GM12865 (cell line): ENCODE measurements at regions not wholly inside any gene's neighbourhood (a gene's known extent, or its start where the extent isn't known, plus 50 kb on each side); places are given as distances from the start of the nearest gene placed in this dataset.

Experiments used
- DNase-seq: peaks from one replicate; pipeline ENCODE4 v3.0.0; 2010; ENCODE audit warnings: low read depth
- H3K4me3 ChIP-seq: 2 replicates; pipeline ENCODE4 v1.5.1; 2011; ENCODE audit warnings: mild to moderate bottlenecking, low read depth, low read length, control low read depth
- TF ChIP-seq, protein P1 (sequence below): IDR thresholded peaks from 2 replicates; pipeline ENCODE4 v1.5.1; 2011; ENCODE audit warnings: low read length, control low read depth, low read depth, inconsistent platforms; ENCODE audit not compliant: insufficient read depth; ENCODE audit errors: missing control alignments

DNA sequence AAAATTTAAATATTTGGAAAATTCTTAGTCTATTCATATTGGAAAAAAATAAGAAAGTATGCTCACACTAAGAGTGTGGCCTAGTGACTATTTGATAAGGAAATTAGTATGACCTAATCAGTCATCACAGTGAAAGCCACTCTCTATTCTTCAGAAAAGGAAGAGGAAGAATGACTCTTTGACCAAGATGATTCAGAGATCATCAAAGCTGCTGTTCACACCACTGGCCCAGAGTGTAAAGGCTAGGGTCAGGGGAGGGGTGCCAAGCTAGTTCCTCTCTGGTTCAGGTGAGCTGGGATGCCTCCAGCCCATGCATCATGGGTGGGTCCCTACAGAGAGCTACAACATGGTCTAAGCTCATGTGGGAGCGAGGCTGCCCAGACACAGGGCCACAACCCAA is 396.9 kb upstream of the NDST3 start:
- no peak for DNase-seq
- TF ChIP-seq, protein P1, sequence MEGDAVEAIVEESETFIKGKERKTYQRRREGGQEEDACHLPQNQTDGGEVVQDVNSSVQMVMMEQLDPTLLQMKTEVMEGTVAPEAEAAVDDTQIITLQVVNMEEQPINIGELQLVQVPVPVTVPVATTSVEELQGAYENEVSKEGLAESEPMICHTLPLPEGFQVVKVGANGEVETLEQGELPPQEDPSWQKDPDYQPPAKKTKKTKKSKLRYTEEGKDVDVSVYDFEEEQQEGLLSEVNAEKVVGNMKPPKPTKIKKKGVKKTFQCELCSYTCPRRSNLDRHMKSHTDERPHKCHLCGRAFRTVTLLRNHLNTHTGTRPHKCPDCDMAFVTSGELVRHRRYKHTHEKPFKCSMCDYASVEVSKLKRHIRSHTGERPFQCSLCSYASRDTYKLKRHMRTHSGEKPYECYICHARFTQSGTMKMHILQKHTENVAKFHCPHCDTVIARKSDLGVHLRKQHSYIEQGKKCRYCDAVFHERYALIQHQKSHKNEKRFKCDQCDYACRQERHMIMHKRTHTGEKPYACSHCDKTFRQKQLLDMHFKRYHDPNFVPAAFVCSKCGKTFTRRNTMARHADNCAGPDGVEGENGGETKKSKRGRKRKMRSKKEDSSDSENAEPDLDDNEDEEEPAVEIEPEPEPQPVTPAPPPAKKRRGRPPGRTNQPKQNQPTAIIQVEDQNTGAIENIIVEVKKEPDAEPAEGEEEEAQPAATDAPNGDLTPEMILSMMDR: no peak
- no peak overlapping the region for H3K4me3 ChIP-seq

DNA sequence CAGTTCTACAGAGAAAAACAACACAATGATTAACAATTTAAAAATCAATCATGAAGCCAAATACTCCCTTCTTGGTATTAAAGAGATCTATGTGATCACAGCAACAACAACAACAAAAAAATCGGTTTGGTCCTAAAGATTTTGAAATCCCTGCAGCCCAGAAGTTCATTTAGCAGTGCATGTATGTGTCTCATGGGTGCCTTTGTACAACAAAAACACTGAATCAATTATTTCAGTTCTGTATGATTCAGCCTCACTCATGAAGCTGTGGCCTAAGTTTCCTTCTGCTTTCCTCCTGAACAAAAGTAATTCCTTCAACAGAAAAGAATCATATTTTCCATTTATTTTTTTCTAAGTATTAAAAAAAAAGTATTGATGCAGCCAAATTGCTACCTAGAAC is 393.4 kb upstream of the NDST3 start:
- no peak for DNase-seq
- TF ChIP-seq, protein P1: no peak
- H3K4me3 ChIP-seq: no peak overlapping the region

DNA sequence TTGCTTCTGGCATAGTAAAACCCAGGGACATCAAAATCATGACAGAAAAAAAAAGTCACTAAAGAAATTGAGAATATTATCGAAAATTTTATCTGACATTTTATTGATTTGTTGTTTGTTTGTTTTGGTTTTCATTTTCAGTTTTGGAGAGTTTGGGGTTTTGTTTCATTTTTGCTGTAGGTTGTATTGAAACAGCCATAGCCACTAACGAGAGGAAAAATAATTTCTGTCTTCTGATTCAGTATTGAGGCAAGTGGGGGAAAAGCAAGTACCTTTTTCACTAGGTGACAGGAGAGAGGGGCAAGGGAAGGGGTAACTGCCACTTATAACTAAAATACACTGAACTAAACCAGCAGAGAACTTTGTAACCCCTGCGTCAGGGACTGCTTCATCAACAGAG is 392.8 kb upstream of the NDST3 start:
- TF ChIP-seq, protein P1: no peak
- no peak for DNase-seq
- H3K4me3 ChIP-seq: no peak overlapping the region

DNA sequence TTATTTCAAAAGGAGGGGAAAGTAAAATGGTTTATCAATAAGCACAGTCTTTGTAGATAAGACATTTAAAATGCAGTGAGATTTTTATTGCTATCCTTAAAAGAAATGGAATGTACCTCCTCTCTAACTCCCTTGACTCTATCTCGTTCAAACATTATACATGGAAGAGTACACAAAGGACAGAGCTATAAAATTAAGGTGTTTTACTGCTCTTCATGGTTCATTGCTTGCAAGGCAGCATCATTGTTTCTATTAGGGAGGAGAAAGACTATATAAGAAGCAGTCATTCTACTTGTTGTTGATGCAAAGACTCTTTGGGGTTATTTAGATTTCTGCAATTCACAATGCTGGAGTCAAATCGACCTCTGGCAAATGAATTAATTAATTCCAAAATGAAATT is 380.2 kb upstream of the NDST3 start:
- H3K4me3 ChIP-seq: no peak overlapping the region
- TF ChIP-seq, protein P1: no peak
- no peak for DNase-seq

DNA sequence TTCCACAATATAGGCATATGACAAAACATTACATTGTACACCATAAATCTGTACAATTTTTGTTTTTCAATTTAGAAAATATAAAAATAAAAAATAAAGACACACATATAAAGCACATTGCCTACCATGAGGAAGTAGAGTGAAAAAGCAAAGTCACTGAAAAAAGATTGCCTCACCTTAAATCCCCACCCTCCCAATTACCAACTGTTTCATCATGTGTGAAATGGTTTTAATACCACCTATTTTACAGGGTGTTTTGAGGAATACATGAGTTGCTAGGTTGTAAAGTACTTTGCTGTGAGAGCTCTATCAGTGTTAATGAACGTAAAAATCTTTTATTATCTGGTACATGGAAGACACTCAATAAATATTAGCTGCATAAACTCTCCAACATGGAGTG is 373.6 kb upstream of the NDST3 start:
- no peak overlapping the region for H3K4me3 ChIP-seq
- no peak for DNase-seq
- TF ChIP-seq, protein P1: no peak

DNA sequence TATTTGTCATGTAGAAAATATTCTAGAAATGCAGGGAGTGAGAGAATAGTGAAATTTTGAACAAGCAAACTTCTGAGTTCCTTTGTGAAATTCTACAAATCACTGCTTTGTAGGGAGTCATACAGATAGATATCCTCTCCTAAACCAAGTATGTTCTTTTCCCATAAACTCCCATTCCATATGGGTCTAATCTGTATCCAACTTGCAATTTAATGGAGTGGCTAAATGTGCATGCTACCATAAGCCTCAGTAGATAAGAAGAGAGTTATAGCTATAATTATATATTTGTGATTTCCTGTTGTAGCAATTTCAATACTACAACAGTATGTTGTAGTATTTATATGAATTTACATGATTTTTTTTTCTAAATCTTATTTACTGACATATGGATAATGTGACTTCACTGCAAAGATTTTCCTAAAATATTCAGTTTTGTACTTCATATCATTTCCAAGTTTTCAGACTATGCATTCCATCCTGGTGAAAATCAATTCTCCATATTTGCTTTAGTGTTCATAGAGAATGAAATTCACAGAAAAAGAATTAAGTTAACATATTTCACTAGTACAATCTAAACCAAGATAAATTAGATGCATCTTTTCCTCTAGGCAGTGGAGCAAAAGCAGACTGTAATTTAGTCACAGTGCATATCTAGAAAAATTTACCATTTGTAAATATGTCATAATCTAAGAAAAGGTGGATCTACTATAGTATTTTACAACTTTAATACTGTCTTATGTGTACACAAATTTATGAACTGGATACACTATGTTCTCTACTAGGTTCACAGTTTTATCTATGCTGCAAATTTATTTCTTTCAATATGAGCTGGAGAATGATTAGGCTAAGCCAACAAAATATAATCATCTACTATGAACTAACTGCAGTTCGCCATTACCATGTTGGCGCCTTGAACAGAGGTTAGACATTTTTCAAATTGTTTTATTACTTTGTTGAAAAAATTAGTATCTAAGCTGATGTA is 372.9 kb upstream of the NDST3 start:
- no peak for DNase-seq
- TF ChIP-seq, protein P1: no peak
- H3K4me3 ChIP-seq: no peak overlapping the region

DNA sequence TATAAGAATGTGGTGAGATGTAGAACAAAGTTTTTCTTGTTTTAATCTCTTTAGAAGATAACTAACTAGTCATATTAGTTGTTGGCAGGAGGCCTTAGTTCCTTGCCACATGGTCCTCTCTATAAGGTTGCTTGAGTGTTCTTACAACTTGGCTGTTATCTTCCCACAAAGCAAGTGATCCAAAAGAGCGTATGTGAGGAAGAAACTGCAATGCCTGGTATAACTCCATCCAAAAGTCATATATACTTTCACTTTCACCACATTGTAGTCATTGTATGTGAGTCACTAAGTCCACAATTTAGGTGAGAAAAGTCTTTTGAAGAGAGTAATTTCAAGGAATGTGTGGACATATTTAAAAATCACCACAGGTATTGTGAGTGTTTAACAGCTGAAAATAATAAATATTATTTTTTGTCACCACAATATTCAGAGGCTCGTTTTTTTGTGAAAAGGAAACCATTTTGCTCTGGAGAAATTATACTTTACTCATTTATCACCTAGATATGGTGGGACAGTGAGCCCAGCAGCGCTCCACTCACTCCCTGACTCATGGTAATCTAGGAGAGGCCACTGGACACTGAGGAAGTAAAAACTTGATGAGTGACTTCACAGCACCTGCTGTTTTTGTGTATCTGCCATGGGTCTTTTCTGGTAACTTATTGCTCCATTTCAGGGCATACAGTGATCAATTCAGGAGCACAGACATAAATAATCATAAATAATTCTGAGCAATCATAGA is 369.4 kb upstream of the NDST3 start:
- TF ChIP-seq, protein P1: no peak
- no peak overlapping the region for H3K4me3 ChIP-seq
- no peak for DNase-seq
